Activated CD4-positive, alpha-beta T cell treated with anti-CD3 and anti-CD28 coated beads for 36 hours (primary cell): ENCODE measurements at regions not wholly inside any gene's neighbourhood (a gene's known extent, or its start where the extent isn't known, plus 50 kb on each side); places are given as distances from the start of the nearest gene placed in this dataset.

Source experiments
- ATAC-seq: fragments of 200-7000 bp; cut with Tn5 transposase; one replicate; pipeline ENCODE4 v1.10.0; 2021; ENCODE audit warnings: mild to moderate bottlenecking, moderate library complexity
- CTCF ChIA-PET: fragments of 350-600 bp; sonication (Branson Sonifier 250); formaldehyde crosslinking; loops from one replicate; lab custom pipeline; 2021; ENCODE audit warnings: antibody characterized with exemption; lab: Charles Lee
- POLR2A ChIA-PET: fragments of 350-600 bp; sonication (Branson Sonifier 250); formaldehyde crosslinking; loops from one replicate; lab custom pipeline; 2021; ENCODE audit warnings: antibody characterized with exemption, inconsistent platforms; lab: Charles Lee
- DNase-seq: peaks from one replicate; pipeline ENCODE4 v3.0.0-alpha.2; 2020
- H3K27ac Mint-ChIP-seq: one replicate; pipeline ENCODE4 v1.8.0; 2021; ENCODE audit warnings: mixed read lengths
- H3K27me3 Mint-ChIP-seq: one replicate; pipeline ENCODE4 v1.8.0; 2021; ENCODE audit warnings: mixed read lengths
- H3K36me3 Mint-ChIP-seq: one replicate; pipeline ENCODE4 v1.8.0; 2021; ENCODE audit warnings: low read depth, mixed read lengths
- H3K4me1 Mint-ChIP-seq: one replicate; pipeline ENCODE4 v1.8.0; 2021; ENCODE audit warnings: mixed read lengths
- H3K4me3 Mint-ChIP-seq: one replicate; pipeline ENCODE4 v1.8.0; 2021; ENCODE audit warnings: mild to moderate bottlenecking, moderate library complexity, mixed read lengths
- H3K9me3 Mint-ChIP-seq: one replicate; pipeline ENCODE4 v1.8.0; 2021; ENCODE audit warnings: low read depth, mixed read lengths
- intact Hi-C, 2 experiments: fragments of 100-400 bp; cut with DNase I in 1 of 2; cut with micrococcal nuclease in 1 of 2; formaldehyde crosslinking; loops; one replicate each; pipeline versions ENCODE4 v1.14.2 to v1.15.1; 2022 to 2024; cut with DNase I, micrococcal nuclease

DNA sequence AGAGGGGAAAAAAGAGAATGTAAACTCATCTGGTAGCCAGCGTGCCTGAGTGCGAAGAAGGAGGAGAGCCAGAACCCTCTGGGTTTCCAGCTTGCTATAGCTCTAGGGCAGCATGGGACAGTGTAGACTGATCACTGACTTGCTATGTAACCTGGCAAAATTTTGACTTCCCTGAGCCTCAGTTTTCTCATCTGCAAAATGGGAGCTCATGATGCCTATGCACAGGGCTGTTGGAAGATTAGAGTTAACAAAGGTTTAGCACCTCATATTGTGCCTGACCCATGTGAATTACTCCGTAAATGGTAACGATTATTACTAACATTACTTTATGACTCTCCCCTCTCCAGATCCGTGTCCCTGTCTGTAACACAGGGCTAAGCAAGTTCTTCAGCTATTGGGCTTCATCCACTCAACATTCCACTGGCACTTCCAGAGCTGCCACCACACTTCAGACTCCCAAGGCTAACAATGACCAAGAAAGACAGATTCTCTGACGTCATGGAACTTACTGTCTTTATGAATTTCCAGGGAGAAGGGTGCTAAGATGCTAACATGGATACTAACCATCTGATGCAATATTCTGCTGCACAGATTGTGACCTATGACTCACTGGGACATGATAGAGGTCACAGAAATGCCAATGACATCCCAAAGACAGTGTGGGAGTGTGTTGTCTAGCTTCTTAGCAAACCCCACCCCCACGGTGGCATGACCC, 195.2 kb downstream of the TRIM29 start:
- Mint-ChIP-seq H3K9me3 (no peaks in the 10 kb centered on the region), H3K36me3 (no peaks in the 10 kb centered on the region), H3K27me3 (peaks cover 17% of the 10 kb centered on the region), H3K27ac (no peak overlapping the region), H3K4me1 (no peaks in the 10 kb centered on the region), H3K4me3 (no peak overlapping the region)
- intact Hi-C loops = no loop called here
- ATAC-seq = no peak
- ChIA-PET POLR2A (no interaction called here), CTCF (interaction anchor here (0.6 kb wide), 1 partner anchor 137 kb away, joined by 3 read pairs; no protein-coding TSS in a partner anchor)
- no peak for DNase-seq

DNA sequence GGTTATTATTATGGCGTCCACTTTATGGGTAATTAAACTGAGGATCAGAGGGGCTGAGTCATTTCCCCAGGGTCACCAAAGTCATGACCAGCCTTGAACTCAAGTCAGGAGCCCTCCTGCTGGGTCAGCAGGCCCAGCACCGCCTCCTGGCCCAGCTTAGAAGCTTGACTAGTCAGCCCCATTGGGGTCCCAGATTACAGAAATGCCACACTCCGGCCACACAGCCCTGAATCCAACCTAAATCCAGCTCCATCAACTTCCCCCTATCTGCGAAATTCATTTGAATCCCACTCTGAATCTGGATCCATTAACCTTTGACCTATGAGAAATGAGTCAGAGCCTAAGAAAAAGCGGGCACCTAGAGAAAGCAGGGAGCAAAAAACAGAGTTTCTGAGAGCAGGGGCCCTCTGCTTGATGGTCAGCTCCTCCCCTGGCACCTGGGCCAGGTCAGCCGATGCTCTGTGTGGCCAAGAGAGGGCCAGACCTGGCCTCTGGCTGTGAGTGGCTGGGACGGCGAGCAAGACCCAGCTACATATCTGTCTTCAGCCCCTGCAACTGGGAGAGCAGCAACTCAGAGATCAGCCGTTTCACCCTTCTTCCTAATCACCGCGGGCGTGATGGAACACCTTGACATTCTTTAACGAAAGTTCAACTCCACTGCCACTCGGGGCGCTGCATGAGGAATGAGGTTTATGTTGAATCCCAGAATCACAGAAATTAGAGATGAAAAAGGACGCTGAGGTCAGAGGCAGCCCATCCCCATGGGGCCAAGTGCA, 196.1 kb downstream of the TRIM29 start:
- Mint-ChIP-seq H3K27ac (no peak overlapping the region), H3K27me3 (peaks cover 10% of the 10 kb centered on the region), H3K4me1 (no peaks in the 10 kb centered on the region), H3K36me3 (no peaks in the 10 kb centered on the region), H3K9me3 (no peaks in the 10 kb centered on the region), H3K4me3 (no peak overlapping the region)
- intact Hi-C loops = no loop called here
- CTCF ChIA-PET = interaction anchor here (0.7 kb wide), 1 partner anchor 213 kb away, joined by 4 read pairs; the partner anchor contains the start of gene NECTIN1
- DNase-seq = no peak
- no peak for ATAC-seq
- POLR2A ChIA-PET = no interaction called here

DNA sequence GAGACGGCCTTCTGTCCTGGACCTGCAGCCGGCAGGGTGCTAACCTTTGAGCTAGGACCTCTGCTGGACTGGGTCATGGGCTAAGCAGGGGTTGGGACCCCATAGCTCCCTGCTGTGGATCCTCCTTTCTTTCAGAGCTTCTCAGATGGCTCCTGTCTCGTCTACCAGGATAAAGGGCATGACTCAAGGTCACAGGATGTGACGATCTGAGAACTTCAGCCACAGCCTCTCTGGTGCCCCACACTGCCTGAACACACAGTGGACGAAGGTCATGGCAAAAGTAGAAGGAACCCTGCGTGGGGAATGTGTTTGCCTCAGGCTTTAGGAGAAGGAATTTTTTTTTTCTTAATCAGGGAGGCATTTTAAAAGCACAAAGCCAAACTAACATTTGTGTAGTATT, 196.7 kb downstream of the TRIM29 start:
- Mint-ChIP-seq H3K4me3 (no peak overlapping the region), H3K36me3 (no peaks in the 10 kb centered on the region), H3K27me3 (peaks cover 5% of the 10 kb centered on the region), H3K9me3 (no peaks in the 10 kb centered on the region), H3K27ac (no peak overlapping the region), H3K4me1 (no peaks in the 10 kb centered on the region)
- ChIA-PET POLR2A (no interaction called here), CTCF (interaction anchor here (0.7 kb wide), 1 partner anchor 213 kb away, joined by 4 read pairs; the partner anchor contains the start of gene NECTIN1)
- DNase-seq (no peak), ATAC-seq (no peak)
- intact Hi-C loops = no loop called here

DNA sequence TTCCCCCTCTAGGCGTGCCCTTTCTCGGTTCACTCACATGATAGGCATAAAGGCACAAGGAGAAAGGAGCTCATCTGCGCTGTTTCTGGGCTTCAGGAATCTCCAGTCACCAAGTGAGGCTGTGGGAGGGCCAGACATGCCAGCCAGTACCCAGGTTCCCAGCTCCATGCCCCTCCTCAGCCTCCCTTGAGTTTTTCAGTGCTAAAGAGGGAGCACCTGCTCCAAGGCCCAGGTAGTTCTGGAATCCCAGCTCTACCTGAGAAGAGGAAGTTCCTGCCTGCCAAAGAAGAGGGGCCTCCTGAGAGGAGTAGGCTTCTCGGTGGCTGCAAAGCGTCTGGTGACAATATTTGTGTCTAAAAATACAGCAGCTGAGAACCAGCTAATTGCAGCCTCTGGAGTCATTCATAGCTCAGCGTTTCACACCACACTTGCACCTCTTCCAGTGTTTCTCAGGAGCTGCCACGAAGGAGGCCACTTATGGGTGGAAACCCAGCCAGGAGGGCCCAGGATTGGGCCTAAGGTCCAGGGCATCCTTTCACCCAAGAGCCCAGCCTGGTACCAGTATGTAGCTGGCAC, 197.4 kb downstream of the TRIM29 start:
- Mint-ChIP-seq H3K27me3 (peaks cover 3% of the 10 kb centered on the region), H3K9me3 (no peaks in the 10 kb centered on the region), H3K4me1 (no peaks in the 10 kb centered on the region), H3K4me3 (no peak overlapping the region), H3K27ac (no peak overlapping the region), H3K36me3 (no peaks in the 10 kb centered on the region)
- DNase-seq = no peak
- CTCF ChIA-PET = no interaction called here
- intact Hi-C loops = no loop called here
- no peak for ATAC-seq
- POLR2A ChIA-PET = no interaction called here

DNA sequence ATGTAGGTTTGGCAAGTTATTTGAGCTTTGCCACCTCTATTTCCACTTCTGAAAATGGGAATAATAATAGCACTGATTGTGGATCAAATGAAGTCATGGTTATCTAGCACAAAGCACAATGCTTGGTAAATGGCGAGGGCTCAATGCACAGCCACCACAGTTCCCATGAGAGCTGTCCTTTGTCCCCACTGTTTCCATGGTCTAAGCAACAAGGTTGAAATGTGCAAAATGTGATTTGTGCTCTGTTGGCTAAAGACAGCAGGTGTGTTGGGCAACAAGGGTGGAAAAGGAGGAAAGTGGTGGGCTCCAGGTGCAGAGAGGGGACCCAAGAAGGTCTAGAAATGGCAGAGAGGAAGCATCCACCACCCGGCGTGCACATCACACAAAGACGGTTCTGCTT, 200.5 kb downstream of the TRIM29 start:
- Mint-ChIP-seq H3K27me3 (peaks cover 11% of the 10 kb centered on the region), H3K27ac (no peak overlapping the region), H3K4me1 (no peaks in the 10 kb centered on the region), H3K4me3 (no peak overlapping the region), H3K9me3 (no peaks in the 10 kb centered on the region), H3K36me3 (no peaks in the 10 kb centered on the region)
- DNase-seq (no peak), ATAC-seq (no peak)
- intact Hi-C loops = no loop called here
- POLR2A ChIA-PET = no interaction called here
- CTCF ChIA-PET = no interaction called here

DNA sequence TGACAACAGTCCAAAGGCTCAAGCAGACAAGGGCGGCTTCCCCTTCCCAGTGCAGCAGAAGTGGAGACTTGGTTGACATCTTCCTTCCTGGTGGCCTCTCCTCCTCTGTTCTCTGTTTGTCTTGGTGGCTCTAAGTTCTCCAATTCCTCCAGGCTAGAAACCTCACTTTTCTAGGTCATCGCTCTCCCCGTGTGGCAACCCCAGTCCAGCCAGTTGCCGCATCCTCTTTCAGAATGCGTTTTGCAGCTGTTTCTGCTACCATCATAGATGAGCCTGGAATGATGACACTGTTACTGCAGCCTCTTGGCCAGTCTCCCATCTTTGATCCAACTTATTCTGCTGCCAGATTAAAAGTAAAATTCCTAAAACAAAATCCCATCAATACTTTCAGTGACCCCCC, 201.5 kb downstream of the TRIM29 start:
- POLR2A ChIA-PET = no interaction called here
- ATAC-seq (no peak), DNase-seq (no peak)
- H3K9me3 Mint-ChIP-seq = no peaks in the 10 kb centered on the region
- intact Hi-C loops = no loop called here
- peaks cover 15% of the 10 kb centered on the region for H3K27me3 Mint-ChIP-seq
- H3K36me3 Mint-ChIP-seq = no peaks in the 10 kb centered on the region
- H3K4me3 Mint-ChIP-seq = no peak overlapping the region
- no peak overlapping the region for H3K27ac Mint-ChIP-seq
- no peaks in the 10 kb centered on the region for H3K4me1 Mint-ChIP-seq
- CTCF ChIA-PET = no interaction called here

DNA sequence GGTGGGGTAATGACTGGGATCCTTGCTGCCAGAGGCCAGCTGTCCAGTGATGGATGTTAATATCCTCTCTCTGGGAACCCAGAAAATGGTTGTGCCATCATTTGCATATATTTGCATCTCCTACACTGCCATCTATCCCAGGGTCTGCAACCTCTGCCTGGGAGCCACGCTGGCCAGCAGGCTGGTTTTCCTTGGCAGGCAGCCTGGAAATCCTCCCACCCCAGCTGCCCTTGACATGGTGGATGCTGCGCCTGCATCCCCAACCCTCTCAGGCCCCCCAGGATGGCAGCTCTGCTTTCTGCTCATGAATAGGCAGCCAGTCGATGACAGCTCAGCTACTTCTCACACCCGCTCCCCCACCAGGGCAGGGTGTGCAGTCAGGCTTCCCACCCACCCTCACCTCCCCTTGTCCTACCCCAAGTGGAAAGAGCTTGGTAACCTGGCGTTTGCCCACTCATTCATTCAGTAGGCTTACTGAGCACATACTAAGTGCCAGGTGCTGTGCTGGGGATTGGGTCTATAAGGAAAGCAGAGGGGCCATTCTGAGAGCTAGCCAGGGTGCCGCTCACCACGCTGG, 202.5 kb downstream of the TRIM29 start:
- H3K36me3 Mint-ChIP-seq = no peaks in the 10 kb centered on the region
- DNase-seq (no peak), ATAC-seq (no peak)
- intact Hi-C loops = no loop called here
- H3K4me1 Mint-ChIP-seq = no peaks in the 10 kb centered on the region
- no peaks in the 10 kb centered on the region for H3K9me3 Mint-ChIP-seq
- no peak overlapping the region for H3K27ac Mint-ChIP-seq
- peaks cover 22% of the 10 kb centered on the region for H3K27me3 Mint-ChIP-seq
- ChIA-PET POLR2A (no interaction called here), CTCF (no interaction called here)
- H3K4me3 Mint-ChIP-seq = no peak overlapping the region

DNA sequence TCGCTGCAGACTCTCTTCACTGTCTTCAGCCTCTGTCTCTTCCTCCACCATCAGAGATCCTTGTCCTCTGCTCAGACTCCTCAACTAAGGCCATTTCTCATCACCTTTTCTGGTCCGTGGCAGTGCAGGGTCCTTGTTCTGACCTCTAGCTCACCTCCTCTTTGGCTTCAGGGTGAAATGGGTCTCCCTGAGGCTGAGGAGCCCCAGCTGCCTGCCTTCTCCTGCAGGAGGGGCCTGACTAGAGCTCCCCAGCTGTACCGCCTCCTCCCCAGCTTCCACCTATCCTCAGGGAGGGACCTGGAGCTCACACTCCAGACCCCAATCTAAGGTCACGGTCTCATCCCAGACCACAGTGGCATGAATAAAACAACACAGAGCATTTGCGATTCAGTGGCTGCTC, 203.0 kb downstream of the TRIM29 start:
- CTCF ChIA-PET = no interaction called here
- POLR2A ChIA-PET = no interaction called here

DNA sequence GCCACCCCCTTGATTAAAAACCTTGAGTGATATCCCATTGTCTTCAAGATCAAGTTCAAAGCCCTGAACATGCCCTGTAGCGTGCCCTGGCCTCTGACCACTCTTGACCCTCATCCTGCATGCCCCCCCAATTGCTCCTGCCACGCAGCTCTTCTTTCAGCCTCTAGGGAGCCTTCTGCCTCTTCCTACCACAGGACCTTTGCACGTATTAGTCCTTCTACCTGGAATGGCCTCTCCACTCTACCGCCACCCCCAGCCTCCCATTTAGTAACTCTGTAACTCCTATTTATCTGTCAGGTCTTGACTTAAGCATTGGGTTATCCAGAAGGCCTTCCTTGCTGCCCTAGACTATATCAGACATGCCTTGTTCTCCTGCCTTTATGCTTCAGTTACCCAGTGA, 203.6 kb downstream of the TRIM29 start:
- no peak overlapping the region for H3K4me3 Mint-ChIP-seq
- H3K27me3 Mint-ChIP-seq = peaks cover 22% of the 10 kb centered on the region
- ChIA-PET CTCF (no interaction called here), POLR2A (no interaction called here)
- no peaks in the 10 kb centered on the region for H3K9me3 Mint-ChIP-seq
- intact Hi-C loops = no loop called here
- no peak for ATAC-seq
- H3K4me1 Mint-ChIP-seq = no peaks in the 10 kb centered on the region
- H3K27ac Mint-ChIP-seq = no peak overlapping the region
- H3K36me3 Mint-ChIP-seq = no peaks in the 10 kb centered on the region
- DNase-seq = no peak

More for the DNA sequence above, 203.0 kb downstream of the TRIM29 start:
- no peak for DNase-seq
- intact Hi-C loops = no loop called here
- no peak overlapping the region for H3K4me3 Mint-ChIP-seq
- H3K27me3 Mint-ChIP-seq = peaks cover 22% of the 10 kb centered on the region
- no peak overlapping the region for H3K27ac Mint-ChIP-seq
- H3K4me1 Mint-ChIP-seq = no peaks in the 10 kb centered on the region
- H3K36me3 Mint-ChIP-seq = no peaks in the 10 kb centered on the region
- H3K9me3 Mint-ChIP-seq = no peaks in the 10 kb centered on the region
- no peak for ATAC-seq

DNA sequence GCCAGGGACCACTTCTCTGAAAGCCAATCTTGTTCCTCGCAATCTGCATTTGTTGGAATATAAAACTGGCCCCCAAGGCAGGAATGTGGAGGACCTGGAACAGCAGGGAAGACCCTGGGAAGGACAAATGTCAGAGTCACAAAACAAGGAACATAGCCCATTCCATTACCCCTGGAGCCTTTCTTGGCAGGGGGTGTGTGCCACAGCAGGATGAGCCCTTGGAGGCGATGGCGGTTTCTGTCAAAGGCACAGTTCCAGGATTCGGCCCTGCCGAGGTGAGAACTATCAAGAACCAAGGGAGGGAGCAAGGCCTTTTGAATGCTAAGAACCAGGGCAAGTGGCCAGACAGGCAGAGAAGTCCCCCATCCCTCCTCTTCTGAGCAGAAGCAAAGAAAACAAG, 204.3 kb downstream of the TRIM29 start:
- intact Hi-C loops = no loop called here

DNA sequence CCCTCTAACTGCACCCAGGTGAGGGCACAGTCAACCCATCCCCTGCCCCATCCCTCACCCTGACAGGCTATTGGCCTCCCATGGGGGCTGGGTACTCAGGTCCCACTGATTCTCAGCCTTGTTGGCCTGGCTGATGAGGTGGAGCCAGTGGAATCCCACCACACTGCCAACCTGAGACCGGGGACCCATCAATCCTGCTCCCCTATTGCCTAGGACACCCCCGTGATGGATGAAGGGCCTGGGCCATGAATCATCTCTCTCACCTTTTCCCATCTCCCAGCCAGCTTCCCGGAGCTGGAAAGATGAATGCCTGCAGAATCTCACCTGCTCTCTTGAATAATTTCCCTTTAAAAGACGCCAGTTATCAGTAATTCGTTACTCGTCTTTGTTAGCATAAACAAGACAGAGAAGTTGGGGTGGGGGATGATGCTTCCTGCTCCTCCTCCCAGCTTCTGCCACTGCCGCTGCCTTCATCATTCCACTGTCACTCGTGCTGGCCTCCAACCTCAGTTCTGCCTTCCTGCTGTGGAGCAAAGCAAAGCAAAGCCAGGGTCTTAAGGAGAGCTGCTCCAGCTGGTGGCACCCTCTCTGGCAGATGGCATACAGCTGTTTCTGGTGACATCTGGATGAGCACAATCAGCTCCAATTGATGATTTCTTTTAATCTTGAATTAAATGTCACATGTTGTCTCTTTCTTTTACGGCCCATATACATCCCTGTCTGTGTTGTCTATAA, 204.0 kb upstream of the NECTIN1 start:
- Mint-ChIP-seq H3K27ac (no peak overlapping the region), H3K27me3 (peaks cover 25% of the 10 kb centered on the region), H3K36me3 (no peaks in the 10 kb centered on the region), H3K4me1 (no peaks in the 10 kb centered on the region), H3K4me3 (no peak overlapping the region), H3K9me3 (no peaks in the 10 kb centered on the region)
- DNase-seq = no peak
- intact Hi-C loops = no loop called here
- ATAC-seq = no peak
- ChIA-PET POLR2A (no interaction called here), CTCF (no interaction called here)

More for the DNA sequence above, 204.3 kb downstream of the TRIM29 start:
- Mint-ChIP-seq H3K4me3 (no peak overlapping the region), H3K27me3 (peaks cover 22% of the 10 kb centered on the region), H3K4me1 (no peaks in the 10 kb centered on the region), H3K9me3 (no peaks in the 10 kb centered on the region), H3K36me3 (no peaks in the 10 kb centered on the region), H3K27ac (no peak overlapping the region)
- DNase-seq (no peak), ATAC-seq (no peak)
- ChIA-PET POLR2A (no interaction called here), CTCF (no interaction called here)
